AG08395 (cell line): ENCODE measurements at regions not wholly inside any gene's neighbourhood (a gene's known extent, or its start where the extent isn't known, plus 50 kb on each side); places are given as distances from the start of the nearest gene placed in this dataset.
"Not testable (repeated sequence)": the region's sequence is repeated elsewhere in the genome, so short reads cannot be mapped to it uniquely, and the experiment has no call there.

Experiments
- DNase-seq: peaks from one replicate; pipeline ENCODE4 v3.0.0; 2012; ENCODE audit warnings: mixed read lengths, low spot score

DNA sequence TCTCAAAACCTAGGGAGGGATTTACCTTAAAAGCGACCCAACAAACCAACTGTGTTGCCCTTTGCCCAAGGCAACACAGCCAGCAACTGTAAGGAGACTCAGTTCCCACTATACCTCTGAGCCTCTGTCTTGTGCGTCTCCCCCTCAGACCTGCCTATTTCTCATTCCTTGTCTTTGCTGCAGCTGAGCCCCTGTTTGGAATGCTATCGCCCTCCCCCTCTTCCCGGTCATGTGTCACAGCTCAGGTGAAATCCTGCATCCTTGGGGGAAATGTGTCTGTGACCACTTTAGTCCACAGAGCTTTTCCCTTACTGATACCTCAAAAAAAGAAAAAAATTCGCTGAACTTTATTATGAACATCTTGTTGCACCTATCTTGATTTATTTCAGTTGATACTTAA lies 52.0 kb upstream of the LRIG1 start:
- no peak for DNase-seq

DNA sequence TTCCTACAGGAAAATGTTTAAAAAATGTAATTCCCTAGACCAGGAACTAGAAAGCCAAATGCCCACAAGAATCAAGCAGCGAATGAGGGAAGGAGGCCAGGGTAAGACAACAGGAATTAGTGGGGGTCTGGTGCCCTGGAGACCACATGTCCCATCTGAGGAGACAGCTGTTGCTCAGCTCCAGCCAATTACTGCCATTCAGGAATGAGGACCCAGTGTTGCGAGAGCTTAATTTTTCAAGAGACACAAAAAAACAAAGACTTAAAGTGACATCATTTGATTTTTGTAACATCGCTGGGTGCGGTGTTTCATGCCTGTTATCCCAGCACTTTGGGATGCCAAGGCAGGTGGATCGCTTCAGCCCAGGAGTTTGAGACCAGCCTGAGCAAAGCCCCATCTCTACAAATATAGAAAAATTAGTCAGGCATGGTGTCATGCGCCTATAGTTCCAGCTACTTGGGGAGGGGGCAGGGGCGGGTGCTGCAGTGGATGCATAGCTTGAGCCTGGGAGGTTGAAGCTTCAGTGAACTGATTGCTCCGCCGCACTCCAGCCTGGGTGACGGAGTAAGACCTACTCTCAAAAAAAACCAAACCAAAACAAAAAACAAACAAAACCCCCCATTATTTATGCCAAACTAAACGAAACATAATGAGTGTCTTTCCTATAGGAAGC lies 52.8 kb upstream of the LRIG1 start:
- no peak for DNase-seq

DNA sequence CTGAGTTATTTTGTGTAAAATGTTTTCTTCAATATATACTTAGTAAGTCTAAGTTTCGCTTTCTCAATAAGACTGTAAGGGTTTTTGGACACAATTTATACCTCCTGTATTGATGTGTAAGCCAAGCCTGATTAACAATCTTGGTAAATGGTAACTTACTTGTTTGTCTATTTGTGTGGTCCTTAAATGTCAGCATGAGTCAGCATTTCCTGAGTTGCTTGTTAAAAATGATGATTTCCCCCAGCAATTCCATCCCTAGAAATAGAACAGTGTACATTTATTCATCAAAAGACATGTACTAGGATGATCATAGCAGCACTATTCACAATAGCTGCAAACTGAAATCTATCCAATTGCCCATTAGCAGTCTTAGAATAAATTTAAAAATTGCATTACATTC lies 53.4 kb upstream of the LRIG1 start:
- DNase-seq = no peak

DNA sequence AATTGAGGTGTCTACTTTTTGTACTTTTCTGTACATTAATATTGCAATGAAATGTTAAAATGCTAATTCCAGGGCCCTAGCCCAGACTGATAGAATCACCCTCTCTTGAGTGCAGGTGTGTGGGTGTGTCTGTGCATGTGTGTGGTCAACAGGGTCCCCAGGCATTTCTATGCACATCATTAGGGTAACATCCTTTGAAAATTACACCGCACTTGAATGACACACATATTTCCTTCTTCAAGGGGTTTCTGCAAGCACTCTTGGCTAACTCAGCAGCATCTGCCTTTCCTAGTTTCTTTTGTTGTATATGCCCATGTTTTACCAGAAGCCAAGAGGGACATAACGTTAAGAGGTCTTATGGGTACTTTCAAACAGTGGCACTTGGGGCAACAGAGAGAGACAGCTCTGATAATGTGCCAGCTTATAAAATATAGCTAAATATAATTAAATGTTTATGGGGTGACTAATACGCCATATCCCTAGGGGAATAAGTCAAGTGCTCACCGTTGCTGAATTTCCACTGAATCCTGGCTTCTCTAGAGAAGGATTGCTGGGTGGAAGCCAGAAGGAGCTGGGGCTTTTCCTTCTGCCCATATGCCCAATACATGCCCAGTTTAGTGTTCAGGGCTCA lies 54.5 kb upstream of the LRIG1 start:
- DNase-seq = no peak

DNA sequence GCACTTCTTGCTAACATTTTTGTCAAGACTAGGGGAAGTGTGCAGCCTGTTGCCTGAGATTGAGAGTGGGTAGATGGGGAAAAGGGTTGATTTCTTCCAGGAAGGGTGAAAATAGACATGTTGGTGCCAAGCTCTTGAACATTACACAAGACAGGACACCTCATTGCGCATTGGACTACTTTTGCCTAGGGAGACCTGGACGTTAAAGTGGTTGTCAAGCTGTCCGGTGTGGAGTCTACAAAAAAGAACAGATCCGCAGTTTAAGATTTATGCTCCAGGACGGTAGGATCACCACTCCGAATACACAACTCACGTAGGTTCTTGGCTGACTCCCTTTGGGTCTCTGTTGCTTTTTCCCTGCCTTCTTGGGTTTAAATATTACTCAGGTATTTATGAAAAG lies 56.3 kb upstream of the LRIG1 start:
- DNase-seq = no peak

DNA sequence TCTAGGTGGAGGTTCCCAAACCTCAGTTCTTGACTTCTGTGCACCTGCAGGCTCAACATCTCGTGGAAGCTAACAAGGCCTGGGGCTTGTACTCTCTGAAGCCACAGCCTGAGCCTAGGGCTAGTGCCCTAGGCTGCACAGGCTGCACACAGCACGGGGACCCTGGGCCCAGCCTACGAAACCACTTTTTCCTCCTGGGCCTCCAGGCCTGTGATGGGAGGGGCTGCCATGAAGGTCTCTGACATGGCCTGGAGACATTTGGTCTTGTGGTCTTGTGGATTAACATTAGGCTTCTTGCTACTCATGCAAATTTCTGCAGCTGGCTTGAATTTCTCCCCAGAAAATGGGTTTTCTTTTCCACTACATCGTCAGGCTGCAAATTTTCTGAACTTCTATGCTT lies 59.1 kb upstream of the LRIG1 start:
- not testable (repeated sequence) for DNase-seq

DNA sequence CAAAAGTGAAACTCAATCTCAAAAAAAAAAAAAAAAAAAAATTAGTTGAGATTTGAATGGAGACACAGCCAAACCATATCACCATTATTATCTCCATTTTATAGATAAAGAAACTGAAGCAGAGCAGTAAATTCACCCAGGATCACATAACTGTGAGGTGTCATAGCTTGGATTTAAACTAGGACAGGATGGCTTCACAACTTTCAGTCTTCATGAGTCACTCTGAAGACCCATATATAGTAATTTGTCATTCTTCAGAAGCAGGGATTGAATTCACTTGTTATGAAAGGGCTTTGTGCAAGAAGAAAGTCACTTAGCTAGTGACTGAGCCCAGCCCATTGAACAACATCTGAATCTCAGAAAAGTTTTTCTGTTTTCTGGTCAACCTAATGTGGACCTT lies 60.5 kb upstream of the LRIG1 start:
- no peak for DNase-seq

DNA sequence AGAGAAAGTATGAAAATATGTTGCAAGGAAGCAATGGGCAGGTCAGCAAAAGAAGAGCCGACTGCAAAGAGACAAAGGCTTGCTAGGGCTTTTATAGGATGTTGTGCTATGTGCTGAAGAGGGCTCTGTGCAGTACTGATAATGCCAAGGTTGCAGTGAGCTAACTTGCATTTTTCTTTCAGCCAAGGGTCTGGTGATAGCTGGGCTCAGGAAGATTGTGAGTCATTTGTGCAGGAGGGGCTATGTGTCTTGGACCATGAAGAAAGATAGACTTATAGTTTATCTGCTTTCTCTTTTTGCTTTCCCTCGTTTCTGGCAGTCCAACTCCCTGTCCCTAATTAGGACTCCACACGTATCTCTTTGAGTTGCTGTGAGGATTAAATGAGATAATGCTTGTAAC lies 64.5 kb upstream of the LRIG1 start:
- DNase-seq = no peak

DNA sequence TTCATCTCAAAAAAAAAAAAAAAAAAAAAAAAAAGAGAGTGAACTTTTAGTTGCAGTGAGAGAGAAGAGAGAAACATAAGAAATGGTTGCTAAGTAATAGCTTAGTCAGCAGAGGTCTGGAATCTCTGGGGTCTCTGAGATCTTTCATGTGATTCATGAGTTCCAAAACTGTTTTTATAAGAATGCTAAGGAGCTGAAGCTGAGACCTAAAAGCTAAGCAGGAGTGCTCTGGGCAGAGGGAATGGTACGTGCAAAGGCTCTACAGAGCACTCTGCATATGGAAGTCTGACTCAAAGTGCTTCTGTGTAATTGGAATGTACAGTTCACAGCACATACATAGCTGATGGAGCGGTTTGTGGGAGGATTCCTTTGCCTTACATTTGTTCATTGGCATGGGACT lies 66.3 kb upstream of the LRIG1 start:
- DNase-seq = no peak

DNA sequence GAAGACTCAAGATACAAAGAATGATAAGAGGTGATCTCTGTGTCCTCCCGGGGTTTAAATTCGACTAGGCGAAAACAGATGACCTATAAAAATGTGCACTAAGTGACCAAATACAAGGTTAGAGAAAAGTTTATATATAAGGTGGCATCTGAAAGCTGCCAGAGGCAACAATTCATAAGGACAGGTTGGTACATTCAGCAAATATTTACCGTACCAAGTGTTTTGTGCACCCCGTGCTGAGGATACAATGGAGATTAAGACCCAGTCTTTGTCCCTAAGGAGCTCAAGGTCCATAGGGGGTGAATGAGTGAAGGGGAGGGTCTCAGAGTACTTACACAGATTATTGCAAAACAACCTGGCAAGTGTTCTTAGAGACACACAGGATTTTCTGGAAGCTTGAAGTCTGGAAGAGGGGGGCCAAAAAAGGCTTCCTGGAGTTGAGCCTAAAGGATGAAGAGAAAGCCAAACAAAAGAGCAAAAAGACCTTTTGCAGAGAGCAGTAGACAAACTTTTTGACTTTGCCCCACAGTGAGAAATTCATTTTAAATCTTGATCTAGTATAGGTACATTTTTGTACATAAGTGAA lies 71.4 kb upstream of the LRIG1 start:
- DNase-seq = no peak

DNA sequence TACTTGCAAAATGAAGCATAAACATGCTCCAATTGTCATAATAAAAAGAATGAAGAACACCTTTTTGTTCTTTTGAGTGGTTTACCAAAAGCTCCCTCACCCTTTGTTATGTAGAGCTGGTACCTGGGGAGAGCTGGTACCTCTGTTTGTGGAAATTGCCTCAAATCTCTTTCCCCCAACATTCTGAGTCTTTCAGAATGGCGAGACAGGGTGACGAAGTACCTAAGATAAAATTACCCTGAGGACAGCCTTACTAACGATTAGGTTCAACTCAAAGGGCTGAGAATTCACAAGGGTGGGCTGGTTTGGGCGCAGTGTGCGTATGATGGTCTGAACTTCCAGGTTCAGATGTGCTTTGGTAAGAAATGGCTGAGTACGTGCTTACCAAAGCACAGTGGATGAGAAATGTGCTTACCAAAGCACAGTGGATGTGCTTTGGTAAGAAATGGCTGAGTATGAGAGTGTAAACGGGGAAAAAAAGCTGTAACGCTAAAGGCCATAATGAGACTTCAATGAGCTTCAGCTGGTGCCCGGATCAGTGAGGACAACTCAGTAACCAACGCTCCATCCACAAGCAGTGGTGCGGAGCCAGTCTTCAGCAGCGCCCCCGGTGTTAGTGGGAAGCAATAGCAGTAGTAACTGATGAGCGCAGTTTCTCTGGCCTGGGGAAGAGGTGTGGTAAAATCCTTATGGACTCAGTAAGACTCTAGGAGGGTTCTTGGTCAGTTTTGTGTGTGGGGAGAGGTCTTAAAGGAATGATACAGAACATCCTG lies 72.3 kb upstream of the LRIG1 start:
- no peak for DNase-seq

DNA sequence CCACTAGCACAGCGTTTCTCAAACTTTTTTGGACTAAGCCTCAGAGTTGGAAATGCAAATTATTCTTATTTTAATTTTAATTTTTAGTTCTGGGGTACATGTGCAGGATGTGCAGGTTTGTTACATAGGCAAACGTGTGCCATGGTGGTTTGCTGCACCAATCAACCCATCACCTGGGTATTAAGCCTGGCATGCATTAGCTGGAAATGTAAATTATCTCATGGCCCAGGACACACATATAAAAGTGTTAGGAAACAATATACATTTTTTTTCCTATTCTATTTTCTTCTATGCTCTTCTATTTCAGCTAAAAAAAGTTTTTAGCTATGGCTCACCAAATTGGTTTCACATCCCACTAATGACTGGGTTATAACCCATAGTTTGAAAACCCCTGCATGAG lies 73.3 kb upstream of the LRIG1 start:
- no peak for DNase-seq

DNA sequence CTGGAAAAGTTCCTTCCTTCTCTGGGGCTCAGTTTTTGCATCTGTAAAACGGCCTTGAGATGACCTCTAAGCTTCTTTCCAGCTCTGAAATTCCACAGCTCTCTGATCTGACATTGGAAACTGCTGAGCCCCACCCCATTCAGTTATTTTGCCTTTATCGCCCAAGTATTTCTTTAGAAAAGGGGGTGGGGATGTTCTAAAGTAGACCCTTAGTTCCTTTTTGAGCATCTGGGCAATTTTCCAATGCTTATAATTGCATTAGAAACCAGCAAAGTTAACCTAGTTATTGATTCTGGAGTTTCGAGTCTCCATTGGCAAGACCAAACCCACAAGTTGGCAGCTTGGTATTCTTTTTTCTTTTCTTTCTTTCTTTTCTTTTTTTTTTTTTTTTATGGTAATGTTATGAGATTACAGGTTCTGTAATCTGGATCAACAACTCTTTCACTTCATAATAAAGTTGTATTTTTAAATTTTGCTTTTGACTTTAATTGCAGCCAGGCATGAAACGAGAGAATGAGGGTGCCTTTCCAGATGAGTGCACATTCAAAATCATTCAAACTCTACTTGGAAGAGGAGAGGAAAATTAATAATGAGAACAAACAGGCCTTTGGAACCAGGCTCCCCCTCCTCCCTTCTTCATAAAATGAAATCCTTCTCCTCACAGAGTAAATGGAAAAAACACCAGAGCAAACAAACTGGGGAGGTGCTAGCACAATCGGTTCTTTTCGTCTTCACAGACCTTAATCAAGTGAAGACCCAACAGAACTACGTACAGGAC lies 76.8 kb upstream of the LRIG1 start:
- no peak for DNase-seq

DNA sequence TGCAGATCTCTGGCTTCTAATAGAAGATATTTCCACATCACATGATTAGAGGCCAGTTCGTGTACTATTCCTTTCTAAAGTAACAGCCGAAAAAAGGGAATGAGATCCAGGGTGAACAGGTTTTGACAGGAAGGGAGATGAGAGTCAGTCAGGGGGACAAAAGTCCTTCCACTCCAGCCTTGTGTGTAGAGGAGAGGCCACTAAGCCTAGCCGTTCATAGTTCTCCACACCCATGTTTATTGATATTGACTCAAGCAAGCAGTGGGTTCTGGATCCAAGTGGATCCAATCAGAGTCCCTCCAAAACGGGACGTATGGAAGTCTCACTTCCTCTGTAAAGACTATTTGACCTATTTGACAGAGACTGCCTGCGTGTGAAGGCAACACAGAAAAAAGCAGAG lies 80.4 kb upstream of the LRIG1 start:
- no peak for DNase-seq

DNA sequence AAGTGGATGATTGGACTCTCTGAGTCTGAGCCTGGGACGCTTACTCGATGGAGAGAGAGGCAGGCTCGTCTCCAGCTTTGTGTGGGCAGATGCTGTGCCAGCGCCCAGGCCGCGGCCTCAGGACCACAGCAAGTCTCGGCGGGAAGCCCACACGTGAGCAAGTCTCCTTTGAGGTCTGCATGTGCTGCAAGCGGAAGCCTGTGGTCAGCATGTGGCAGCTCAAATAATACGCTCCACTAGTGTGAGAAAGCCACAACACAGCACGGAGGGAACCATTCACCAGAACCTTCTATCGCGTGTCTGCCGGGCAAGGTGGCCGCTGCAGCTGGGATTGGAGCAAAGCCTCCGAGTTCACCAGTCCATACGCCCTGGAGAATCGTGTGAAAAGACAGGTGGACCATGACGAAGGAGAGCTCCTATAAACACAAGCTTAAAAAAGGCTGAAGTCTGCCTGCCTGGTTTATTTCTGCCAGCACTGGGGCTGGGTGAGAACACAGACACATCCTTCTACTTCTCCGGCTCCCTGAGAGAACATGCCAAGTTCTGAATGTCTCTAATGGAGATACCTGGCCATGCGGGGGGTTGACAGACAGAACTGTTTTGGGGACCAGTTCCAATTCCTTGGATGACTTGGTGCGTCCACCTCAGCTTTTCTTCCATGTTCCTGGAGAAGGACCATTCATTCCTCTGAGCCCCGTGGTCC lies 82.0 kb upstream of the LRIG1 start:
- peak; percentile 61 for DNase-seq

DNA sequence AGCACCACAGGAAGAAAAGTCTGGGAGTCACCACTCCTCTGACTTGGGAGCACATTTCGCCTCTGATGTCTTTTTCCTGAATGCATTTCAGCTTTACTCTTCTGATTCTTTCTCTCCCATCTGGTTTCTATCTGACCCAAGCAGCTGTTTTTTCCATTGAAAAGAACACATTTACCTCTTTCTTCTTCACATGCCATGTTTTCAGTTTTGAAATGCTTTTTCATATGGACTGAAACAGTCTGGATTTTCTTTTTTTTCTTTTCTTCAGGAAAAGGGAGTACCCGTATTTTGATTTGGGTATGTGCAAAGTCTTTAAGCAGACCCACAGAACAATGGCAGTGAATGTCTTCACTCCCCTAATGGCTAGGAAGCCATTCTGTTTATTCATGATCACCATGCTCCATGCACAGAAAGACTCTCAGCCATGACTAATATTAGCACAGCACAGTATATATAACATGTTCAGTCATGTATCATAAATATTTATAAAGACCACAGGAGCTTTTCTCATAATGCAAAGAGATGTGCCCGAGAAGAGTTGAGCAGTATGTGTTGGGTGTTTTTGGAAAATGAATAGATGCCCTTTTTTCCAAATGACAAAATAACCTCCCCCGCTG lies 82.7 kb upstream of the LRIG1 start:
- DNase-seq = no peak

DNA sequence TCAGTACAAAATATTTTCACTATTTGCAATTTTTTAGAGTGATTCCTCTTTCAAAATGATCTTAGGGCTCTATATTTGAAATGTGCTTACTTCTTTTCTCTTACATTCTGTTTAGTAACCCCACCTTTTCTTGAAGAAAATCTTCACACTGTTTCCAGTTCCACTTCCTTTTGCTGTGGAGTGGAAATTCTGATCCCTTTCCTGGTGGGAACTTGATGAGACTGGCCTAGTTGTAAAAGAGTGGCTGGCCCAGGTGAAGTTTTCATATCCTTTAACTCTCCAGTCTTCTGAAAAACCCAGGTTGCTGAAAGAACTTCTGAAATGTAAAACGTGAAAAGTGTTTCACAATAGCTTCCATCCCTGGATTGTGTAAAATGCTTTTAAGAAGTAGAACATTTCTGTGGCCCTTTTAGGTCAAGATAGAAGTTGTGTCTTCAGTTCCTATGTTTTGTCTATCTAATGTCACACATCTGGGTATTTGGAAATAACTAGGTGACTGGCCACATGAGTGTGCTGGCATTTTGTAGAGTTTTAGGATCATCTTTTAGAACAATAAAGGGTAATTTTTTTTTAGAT lies 84.8 kb upstream of the LRIG1 start:
- no peak for DNase-seq

DNA sequence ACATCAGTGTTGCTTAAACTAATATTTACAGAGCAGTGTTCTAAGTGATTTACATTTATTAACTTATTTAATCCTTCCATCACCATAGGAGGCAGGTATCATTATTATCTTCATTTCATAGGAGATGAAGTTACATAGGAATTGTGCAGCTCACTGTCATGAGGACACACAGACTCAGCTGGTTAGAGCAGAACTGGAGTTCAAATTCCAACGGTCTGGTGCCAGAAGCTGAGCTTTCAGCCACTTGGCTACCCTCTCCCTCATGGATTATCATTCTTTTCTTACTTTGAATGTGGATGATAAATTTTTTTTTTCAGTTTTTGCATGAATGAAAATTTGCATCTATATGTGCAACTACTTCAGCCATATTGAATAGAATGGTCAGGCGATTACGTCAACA lies 86.0 kb upstream of the LRIG1 start:
- DNase-seq = no peak

DNA sequence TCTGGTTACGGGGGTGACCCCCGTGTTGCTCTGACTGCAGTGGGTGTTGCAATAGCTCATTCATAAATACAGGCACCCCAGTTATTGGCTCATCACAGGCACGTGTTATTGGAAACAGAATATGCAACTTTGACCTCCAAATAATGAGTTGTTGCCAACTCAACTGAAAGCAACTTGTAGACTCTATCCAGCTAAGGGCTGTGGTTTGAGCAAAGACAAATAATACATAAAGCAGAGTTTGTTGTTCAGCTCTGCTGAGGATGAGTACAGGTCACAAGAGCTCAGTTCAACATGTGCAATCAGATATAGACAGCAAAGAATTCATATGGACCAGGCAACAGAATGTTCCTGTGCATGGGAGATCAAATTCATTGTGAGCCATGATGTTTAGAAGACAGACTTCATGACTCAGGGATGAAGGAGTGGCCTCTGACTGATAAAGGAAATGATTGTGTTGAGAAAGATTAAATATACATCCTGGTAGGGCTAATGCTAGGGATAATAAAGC lies 87.6 kb upstream of the LRIG1 start:
- no peak for DNase-seq

DNA sequence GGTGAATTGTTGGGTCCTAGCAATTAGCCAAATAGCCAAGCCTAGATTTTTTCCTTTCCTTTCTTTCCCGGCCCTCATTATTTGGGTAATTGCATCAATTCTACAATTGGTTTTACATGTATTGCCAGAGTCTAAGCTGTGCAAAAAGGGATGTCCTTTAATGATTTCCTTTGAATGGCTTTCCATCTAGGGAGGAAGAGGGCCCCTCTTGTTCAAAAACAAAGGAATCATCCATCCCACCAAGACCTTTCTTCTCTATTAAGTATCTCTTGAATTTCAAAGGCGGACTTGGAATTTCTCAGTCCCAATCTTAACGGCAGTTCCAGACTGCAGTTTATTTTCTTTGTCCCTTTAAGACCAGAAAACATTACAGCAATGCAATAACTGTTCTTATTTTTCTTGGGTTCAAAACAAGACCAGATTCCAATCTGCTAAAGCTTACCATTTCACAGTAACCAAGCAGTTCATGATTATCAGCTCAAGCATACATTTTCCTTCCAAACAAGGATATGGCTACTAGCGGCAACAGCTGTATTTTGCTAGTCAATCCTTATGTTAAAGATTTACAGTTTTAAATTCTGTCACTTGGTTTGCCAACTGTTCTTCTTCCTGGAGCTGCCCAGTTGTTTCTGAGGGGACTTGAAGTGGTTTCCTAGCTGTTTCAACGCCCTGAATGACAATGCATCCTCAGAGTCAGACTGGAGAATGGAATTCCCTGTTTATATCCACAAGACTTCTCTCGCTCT lies 91.4 kb upstream of the LRIG1 start:
- no peak for DNase-seq
